ENCODE measurements at regions not wholly inside any gene's neighbourhood (a gene's known extent, or its start where the extent isn't known, plus 50 kb on each side); places are given as distances from the start of the nearest gene placed in this dataset.

GRCh38 chr3:7978087-7978422 lies 523.6 kb upstream of the LMCD1 start:
- Histone ChIP-seq H3K4me1 (no peaks in the 10 kb centered on the region), H3K36me3 (no peaks in the 10 kb centered on the region), H3K27ac (no peak overlapping the region), H3K9me3 (no peaks in the 10 kb centered on the region), H3K9ac (ENCODE audit: low read depth in 2 of 2, low read length in 2 of 2) (no peak overlapping the region), H3K27me3 (no peaks in the 10 kb centered on the region), H3K4me3 (no peak overlapping the region)
- intact Hi-C loops (cut with DNase I), result no loop called here
- no peak for TF ChIP-seq CTCF (IDR thresholded peaks at IDR 0.05)
- no peak for DNase-seq

- intact Hi-C loops (cut with DNase I), result no loop called here
- H3K27me3 ChIP-seq, result no peaks in the 10 kb centered on the region
- no peak overlapping the region for H3K27ac ChIP-seq
- no peaks in the 10 kb centered on the region for H3K36me3 ChIP-seq
- H3K9me3 ChIP-seq, result no peaks in the 10 kb centered on the region
- no peak for TF ChIP-seq CTCF (IDR thresholded peaks at IDR 0.05)
- H3K4me1 ChIP-seq, result no peaks in the 10 kb centered on the region
- H3K9ac ChIP-seq (ENCODE audit: low read depth in 2 of 2, low read length in 2 of 2), result no peak overlapping the region
- no peak overlapping the region for H3K4me3 ChIP-seq
- DNase-seq, result no peak
These were observed 519.5 kb upstream of the LMCD1 start for GRCh38 chr3:7982126-7982525.

- Histone ChIP-seq H3K4me3 (no peak overlapping the region), H3K9me3 (no peaks in the 10 kb centered on the region), H3K36me3 (no peaks in the 10 kb centered on the region), H3K27ac (no peak overlapping the region), H3K27me3 (no peaks in the 10 kb centered on the region), H3K9ac (ENCODE audit: low read depth in 2 of 2, low read length in 2 of 2) (no peak overlapping the region), H3K4me1 (no peaks in the 10 kb centered on the region)
- TF ChIP-seq CTCF (IDR thresholded peaks at IDR 0.05), result no peak
- DNase-seq, result no peak
- intact Hi-C loops (cut with DNase I), result no loop called here
These were observed 502.2 kb upstream of the LMCD1 start for GRCh38 chr3:7999384-7999783.

GRCh38 chr3:8001307-8001706 lies 500.3 kb upstream of the LMCD1 start:
- intact Hi-C loops (cut with DNase I), result no loop called here
- Histone ChIP-seq H3K27ac (no peak overlapping the region), H3K4me3 (no peak overlapping the region), H3K27me3 (no peaks in the 10 kb centered on the region), H3K9me3 (no peaks in the 10 kb centered on the region), H3K4me1 (no peaks in the 10 kb centered on the region), H3K36me3 (no peaks in the 10 kb centered on the region), H3K9ac (ENCODE audit: low read depth in 2 of 2, low read length in 2 of 2) (no peak overlapping the region)
- no peak for TF ChIP-seq CTCF (IDR thresholded peaks at IDR 0.05)
- DNase-seq, result no peak

GRCh38 chr3:8001712-8002111 lies 499.9 kb upstream of the LMCD1 start:
- H3K9ac ChIP-seq (ENCODE audit: low read depth in 2 of 2, low read length in 2 of 2), result no peak overlapping the region
- H3K27me3 ChIP-seq, result no peaks in the 10 kb centered on the region
- no peaks in the 10 kb centered on the region for H3K9me3 ChIP-seq
- no peak for TF ChIP-seq CTCF (IDR thresholded peaks at IDR 0.05)
- H3K4me3 ChIP-seq, result no peak overlapping the region
- no peak overlapping the region for H3K27ac ChIP-seq
- no peaks in the 10 kb centered on the region for H3K36me3 ChIP-seq
- intact Hi-C loops (cut with DNase I), result no loop called here
- no peak for DNase-seq
- H3K4me1 ChIP-seq, result no peaks in the 10 kb centered on the region

GRCh38 chr3:8011902-8012301 lies 489.7 kb upstream of the LMCD1 start:
- Histone ChIP-seq H3K9ac (ENCODE audit: low read depth in 2 of 2, low read length in 2 of 2) (no peak overlapping the region), H3K9me3 (no peaks in the 10 kb centered on the region), H3K27me3 (no peaks in the 10 kb centered on the region), H3K4me3 (no peak overlapping the region), H3K4me1 (no peaks in the 10 kb centered on the region), H3K27ac (no peak overlapping the region), H3K36me3 (no peaks in the 10 kb centered on the region)
- no peak for DNase-seq
- no peak for TF ChIP-seq CTCF (IDR thresholded peaks at IDR 0.05)
- intact Hi-C loops (cut with DNase I), result no loop called here
